ENCODE measurements at regions not wholly inside any gene's neighbourhood (a gene's known extent, or its start where the extent isn't known, plus 50 kb on each side); places are given as distances from the start of the nearest gene placed in this dataset.

GRCh38 chr7:23965296-23965695, 255.3 kb downstream of the STK31 start:
- intact Hi-C loops (cut with DNase I) = no loop called here

GRCh38 chr7:23966941-23967340, 256.9 kb downstream of the STK31 start:
- Histone ChIP-seq H3K4me3 (no peak overlapping the region), H3K27ac (no peak overlapping the region), H3K9me3 (no peaks in the 10 kb centered on the region), H3K36me3 (no peaks in the 10 kb centered on the region), H3K27me3 (no peaks in the 10 kb centered on the region), H3K4me1 (no peaks in the 10 kb centered on the region)
- no peak for DNase-seq (ENCODE audit: extremely low spot score in 2 of 2)
- intact Hi-C loops (cut with DNase I) = no loop called here
- no peak for TF ChIP-seq CTCF (IDR thresholded peaks at IDR 0.05)
- no peak for TF ChIP-seq POLR2AphosphoS5 (IDR thresholded peaks at IDR 0.05; ENCODE audit: insufficient read depth in 1 of 2, low read depth in 1 of 2)
- TF ChIP-seq POLR2A (IDR thresholded peaks at IDR 0.05) = no peak

More at GRCh38 chr7:23965296-23965695, 255.3 kb downstream of the STK31 start:
- TF ChIP-seq POLR2AphosphoS5 (IDR thresholded peaks at IDR 0.05; ENCODE audit: insufficient read depth in 1 of 2, low read depth in 1 of 2) (no peak), CTCF (IDR thresholded peaks at IDR 0.05) (no peak), POLR2A (IDR thresholded peaks at IDR 0.05) (no peak)
- no peak for DNase-seq (ENCODE audit: extremely low spot score in 2 of 2)
- Histone ChIP-seq H3K27ac (no peak overlapping the region), H3K9me3 (no peaks in the 10 kb centered on the region), H3K4me1 (no peaks in the 10 kb centered on the region), H3K4me3 (no peak overlapping the region), H3K27me3 (no peaks in the 10 kb centered on the region), H3K36me3 (no peaks in the 10 kb centered on the region)

- Histone ChIP-seq H3K4me1 (no peaks in the 10 kb centered on the region), H3K36me3 (no peaks in the 10 kb centered on the region), H3K9me3 (no peaks in the 10 kb centered on the region), H3K4me3 (no peak overlapping the region), H3K27me3 (no peaks in the 10 kb centered on the region), H3K27ac (no peak overlapping the region)
- intact Hi-C loops (cut with DNase I) = no loop called here
- DNase-seq (ENCODE audit: extremely low spot score in 2 of 2) = peak in 1 of 2 donors; percentile 40
- no peak for TF ChIP-seq CTCF (IDR thresholded peaks at IDR 0.05)
- no peak for TF ChIP-seq POLR2A (IDR thresholded peaks at IDR 0.05)
- no peak for TF ChIP-seq POLR2AphosphoS5 (IDR thresholded peaks at IDR 0.05; ENCODE audit: insufficient read depth in 1 of 2, low read depth in 1 of 2)
These were observed 258.1 kb downstream of the STK31 start for GRCh38 chr7:23967949-23968599.

- Histone ChIP-seq H3K9me3 (no peaks in the 10 kb centered on the region), H3K27ac (no peak overlapping the region), H3K4me1 (no peaks in the 10 kb centered on the region), H3K4me3 (no peak overlapping the region), H3K36me3 (no peaks in the 10 kb centered on the region), H3K27me3 (no peaks in the 10 kb centered on the region)
- intact Hi-C loops (cut with DNase I) = no loop called here
- no peak for TF ChIP-seq POLR2AphosphoS5 (IDR thresholded peaks at IDR 0.05; ENCODE audit: insufficient read depth in 1 of 2, low read depth in 1 of 2)
- TF ChIP-seq CTCF (IDR thresholded peaks at IDR 0.05) = no peak
- TF ChIP-seq POLR2A (IDR thresholded peaks at IDR 0.05) = no peak
- no peak for DNase-seq (ENCODE audit: extremely low spot score in 2 of 2)
These were observed 258.8 kb downstream of the STK31 start for GRCh38 chr7:23968791-23969190.

- Histone ChIP-seq H3K9me3 (no peaks in the 10 kb centered on the region), H3K4me1 (no peaks in the 10 kb centered on the region), H3K36me3 (no peaks in the 10 kb centered on the region), H3K4me3 (no peak overlapping the region), H3K27ac (no peak overlapping the region), H3K27me3 (no peaks in the 10 kb centered on the region)
- intact Hi-C loops (cut with DNase I) = no loop called here
- peak in 1 of 2 donors; percentile 31 for DNase-seq (ENCODE audit: extremely low spot score in 2 of 2)
- TF ChIP-seq CTCF (IDR thresholded peaks at IDR 0.05) = no peak
- TF ChIP-seq POLR2A (IDR thresholded peaks at IDR 0.05) = no peak
- no peak for TF ChIP-seq POLR2AphosphoS5 (IDR thresholded peaks at IDR 0.05; ENCODE audit: insufficient read depth in 1 of 2, low read depth in 1 of 2)
These were observed 259.4 kb downstream of the STK31 start for GRCh38 chr7:23969443-23969842.
